UCSD-AML1 (cell line): ENCODE measurements at regions not wholly inside any gene's neighbourhood (a gene's known extent, or its start where the extent isn't known, plus 50 kb on each side); places are given as distances from the start of the nearest gene placed in this dataset.
"Not testable (repeated sequence)": the region's sequence is repeated elsewhere in the genome, so short reads cannot be mapped to it uniquely, and the experiment has no call there.

Experiments
- DNase-seq: peaks from one replicate; lab custom pipeline; 2025; ENCODE audit not compliant: unreplicated experiment; lab: John Stamatoyannopoulos, UW

- no peak for DNase-seq
Measured at GRCh38 chr10:33794460-33794859, 460.0 kb upstream of the NRP1 start.

- DNase-seq: no peak
Measured at GRCh38 chr10:33793793-33794192, 459.3 kb upstream of the NRP1 start.

DNA sequence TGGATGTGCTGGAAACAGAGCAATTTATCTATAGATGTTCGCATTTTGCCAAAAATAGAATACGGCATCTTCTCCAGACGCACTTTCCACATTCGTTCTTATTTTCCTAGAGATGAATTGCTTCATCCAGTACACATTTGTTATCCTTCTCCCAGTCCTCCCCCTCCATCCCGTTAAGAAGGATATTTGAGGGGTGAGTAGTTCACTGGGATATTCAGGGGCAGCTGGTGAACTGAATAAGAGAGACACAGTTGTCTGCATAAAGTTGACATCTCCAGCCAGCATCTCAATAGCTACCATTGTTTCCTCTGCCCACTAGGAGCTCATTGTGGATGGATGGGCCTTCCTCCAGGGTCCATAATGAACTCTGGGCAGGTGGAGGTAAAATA lies 456.8 kb upstream of the NRP1 start:
- no peak for DNase-seq

DNA sequence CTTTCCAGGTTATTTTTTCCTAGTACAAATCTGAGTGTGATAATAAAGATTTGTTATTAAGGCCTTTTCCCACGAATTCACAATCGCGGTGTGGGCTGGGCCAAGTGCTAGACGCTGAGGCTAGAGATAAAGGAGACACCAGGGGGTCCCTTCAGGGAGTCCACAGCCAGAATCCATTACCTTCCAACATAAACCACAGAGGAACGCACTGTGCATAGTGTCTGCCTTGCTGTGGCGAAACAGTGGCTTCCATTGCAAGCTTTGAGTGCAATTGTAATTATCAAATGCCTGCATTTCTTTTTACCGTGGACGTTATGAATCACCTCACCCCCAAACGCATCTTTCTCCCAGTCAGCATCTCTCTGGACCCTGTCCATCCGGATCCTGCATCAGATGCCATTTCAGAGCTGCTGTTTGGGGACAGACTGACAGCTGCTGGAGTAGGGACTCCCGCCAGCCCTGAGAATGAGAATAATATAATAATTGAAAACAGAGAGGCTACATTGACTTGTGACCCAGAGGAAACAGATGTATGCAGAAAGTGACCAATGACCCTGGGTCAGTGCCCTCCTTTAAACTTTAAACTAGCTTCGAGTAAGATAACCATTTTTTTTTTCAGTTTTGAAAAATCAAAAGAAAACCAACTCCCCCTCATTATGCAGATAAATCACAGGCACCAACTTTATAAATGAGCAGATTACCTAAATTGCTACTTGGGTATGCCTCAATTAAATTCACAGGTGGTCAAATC lies 456.2 kb upstream of the NRP1 start:
- DNase-seq: no peak

DNA sequence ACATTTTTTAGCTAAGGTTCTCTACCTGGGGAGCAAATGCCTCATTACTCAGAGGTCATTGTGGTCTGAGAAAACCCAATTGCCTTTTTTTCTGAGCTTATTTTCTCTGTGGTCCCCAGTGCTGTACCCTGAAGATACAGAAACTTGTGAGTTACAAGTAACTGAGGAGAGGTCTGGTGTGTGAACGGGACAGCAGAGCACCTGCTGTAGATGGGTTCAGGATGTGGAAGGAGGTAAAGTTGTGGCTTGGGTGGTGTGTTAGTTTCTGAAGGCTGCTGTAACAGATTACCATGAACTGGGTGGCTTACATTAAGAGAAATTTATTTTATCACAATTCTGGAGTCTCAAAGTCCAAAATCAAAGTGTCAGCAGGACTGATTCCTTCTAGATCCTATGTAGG lies 449.1 kb upstream of the NRP1 start:
- DNase-seq: no peak

- no peak for DNase-seq
Measured at GRCh38 chr10:33783078-33783477, 448.6 kb upstream of the NRP1 start.

- no peak for DNase-seq
Measured at GRCh38 chr10:33781606-33782395, 447.3 kb upstream of the NRP1 start.

DNA sequence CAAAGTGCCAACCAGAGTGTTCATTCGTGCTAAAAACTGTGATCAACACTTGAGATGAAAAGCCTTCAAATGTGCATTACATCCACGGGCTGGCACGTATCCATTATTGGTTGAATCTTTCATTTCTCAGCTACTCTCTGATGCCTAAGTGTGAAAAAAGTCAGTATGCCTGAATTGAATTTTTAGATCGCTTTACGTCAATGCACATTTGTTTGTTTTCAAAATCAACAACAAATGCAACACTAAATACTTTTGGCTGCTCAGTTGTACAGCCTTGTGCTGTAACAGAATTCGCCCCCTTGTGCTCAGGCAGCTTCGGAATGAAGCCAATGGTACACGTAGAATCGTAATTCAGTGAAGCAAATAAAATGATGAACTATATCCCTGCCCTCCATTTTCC lies 446.5 kb upstream of the NRP1 start:
- DNase-seq: no peak

- DNase-seq: no peak
Measured at GRCh38 chr10:33777223-33777622, 442.8 kb upstream of the NRP1 start.

GRCh38 chr10:33776419-33777070 lies 442.1 kb upstream of the NRP1 start:
- no peak for DNase-seq

DNA sequence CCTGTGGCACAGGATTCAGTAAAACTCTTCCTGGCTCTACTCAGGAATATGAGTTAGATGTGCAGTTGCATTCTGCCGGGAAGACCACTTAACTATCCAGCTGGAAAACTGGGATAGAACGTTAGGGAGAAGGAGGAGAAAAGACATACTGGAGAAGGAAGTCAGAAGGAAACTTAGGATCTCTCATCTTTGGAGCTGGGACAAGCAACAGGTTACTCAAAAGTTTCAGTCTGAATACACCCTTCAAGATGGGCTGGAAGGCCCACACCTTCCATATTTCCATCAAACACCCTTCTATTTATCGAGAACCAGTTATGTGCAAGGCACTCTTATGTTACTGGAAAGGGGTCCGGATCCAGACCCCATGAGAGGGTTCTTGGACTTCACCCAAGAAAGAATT lies 440.4 kb upstream of the NRP1 start:
- DNase-seq: no peak

GRCh38 chr10:33773886-33774480 lies 439.5 kb upstream of the NRP1 start:
- DNase-seq: no peak

DNA sequence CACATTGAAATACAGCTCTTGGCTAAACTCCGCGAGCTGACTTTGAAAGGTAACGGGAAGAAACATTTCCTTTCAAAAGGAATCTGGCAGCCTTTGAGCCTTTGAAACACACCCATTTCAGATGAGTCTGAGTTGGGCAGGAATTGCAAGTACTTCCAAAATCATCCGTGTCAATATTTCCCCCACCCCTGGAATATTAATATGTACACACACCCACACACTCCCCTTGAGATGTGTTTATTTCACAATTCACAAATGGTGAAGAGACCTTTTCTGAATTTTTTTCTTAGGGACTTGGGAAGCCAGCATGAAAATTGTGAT lies 438.7 kb upstream of the NRP1 start:
- DNase-seq: no peak

- DNase-seq: no peak
Measured at GRCh38 chr10:33772370-33773252, 438.1 kb upstream of the NRP1 start.

GRCh38 chr10:33771856-33772255 lies 437.4 kb upstream of the NRP1 start:
- not testable (repeated sequence) for DNase-seq

GRCh38 chr10:33764694-33765185 lies 430.3 kb upstream of the NRP1 start:
- DNase-seq: no peak

DNA sequence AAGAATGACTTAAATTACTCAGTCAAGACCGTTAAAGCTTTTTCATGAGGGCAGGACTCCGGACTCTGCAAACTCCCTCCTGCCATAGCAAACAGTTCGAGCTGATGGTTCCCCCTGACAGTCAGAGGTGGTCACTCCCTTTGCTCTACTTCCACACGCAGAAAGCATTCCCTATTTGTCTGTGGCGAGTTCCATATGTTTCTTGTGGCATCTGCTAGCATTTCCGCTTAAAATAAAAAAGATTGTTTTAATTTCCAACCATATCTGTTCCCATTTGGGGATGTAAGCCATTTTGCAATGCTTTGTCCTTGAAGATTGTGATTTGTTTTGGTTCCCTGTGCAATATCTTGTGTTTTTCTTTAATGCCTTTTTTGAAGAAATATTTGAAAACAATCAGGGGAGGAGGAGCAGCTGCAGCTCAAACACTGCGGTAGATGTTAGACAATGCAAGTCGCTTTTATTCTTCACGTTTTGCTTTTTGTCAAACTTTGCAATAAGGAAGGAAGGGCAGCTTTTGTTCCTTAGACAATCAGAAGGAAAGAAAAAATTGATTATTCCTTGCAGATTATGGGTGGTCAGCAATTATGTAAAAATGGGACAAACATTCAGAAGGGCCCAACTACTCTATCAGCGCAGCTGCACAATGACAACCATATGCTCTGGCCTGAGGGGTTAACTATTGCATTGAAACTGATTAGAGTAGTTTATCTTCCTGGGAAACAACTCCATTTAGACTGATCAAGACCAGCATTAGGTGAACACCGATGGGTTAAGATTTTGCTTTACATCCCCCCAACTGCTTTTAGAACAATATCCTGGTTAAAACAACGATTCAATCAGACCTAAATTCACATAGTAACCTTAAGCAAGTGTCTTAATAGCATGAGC lies 425.8 kb upstream of the NRP1 start:
- DNase-seq: no peak

- no peak for DNase-seq
Measured at GRCh38 chr10:33759191-33759590, 424.7 kb upstream of the NRP1 start.

DNA sequence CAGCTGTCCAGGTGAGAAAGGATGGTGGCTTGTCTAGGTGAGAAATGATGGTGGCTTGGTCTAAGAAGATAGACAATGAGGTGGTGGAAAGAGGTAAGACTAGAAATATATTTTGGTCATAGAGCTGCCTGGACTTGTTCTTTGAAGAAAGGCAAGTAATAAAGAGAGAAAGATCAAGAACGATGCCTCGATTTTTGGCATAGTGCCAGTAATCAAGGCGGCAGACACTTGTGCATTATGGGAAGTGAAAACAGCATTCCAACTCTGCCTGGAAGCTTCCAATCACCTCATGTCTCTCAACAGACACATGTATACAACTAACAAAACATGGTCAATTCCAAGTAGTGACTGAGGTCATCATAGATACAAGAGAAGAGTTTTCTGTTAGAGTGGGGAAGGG lies 423.8 kb upstream of the NRP1 start:
- no peak for DNase-seq

GRCh38 chr10:33754052-33754451 lies 419.6 kb upstream of the NRP1 start:
- DNase-seq: no peak
